GM19023 (cell line): ENCODE measurements at regions not wholly inside any gene's neighbourhood (a gene's known extent, or its start where the extent isn't known, plus 50 kb on each side); places are given as distances from the start of the nearest gene placed in this dataset.
"Not testable (repeated sequence)": the region's sequence is repeated elsewhere in the genome, so short reads cannot be mapped to it uniquely, and the experiment has no call there.

Experiments used
- ATAC-seq: cut with Tn5 transposase; IDR thresholded peaks from one replicate; pipeline ENCODE4 v1.9.1; 2021; ENCODE audit warnings: mild to moderate bottlenecking, moderate library complexity; ENCODE audit not compliant: unreplicated experiment

- ATAC-seq = not testable (repeated sequence)
Measured at GRCh38 chr1:78203410-78203982, 157.7 kb downstream of the GIPC2 start.

GRCh38 chr1:78210175-78210574 lies 164.4 kb downstream of the GIPC2 start:
- no peak for ATAC-seq

GRCh38 chr1:78211483-78212092 lies 165.8 kb downstream of the GIPC2 start:
- ATAC-seq = no peak

- ATAC-seq = no peak
Measured at GRCh38 chr1:78214334-78214733, 168.6 kb downstream of the GIPC2 start.

- ATAC-seq = no peak
Measured at GRCh38 chr1:78222225-78222959, 176.6 kb downstream of the GIPC2 start.

GRCh38 chr1:78222960-78223358 lies 177.2 kb downstream of the GIPC2 start:
- ATAC-seq = no peak

- ATAC-seq = no peak
Measured at GRCh38 chr1:78223417-78224215, 177.8 kb downstream of the GIPC2 start.

GRCh38 chr1:78224246-78224785 lies 178.6 kb downstream of the GIPC2 start:
- ATAC-seq = no peak

GRCh38 chr1:78224861-78225552 lies 179.2 kb downstream of the GIPC2 start:
- no peak for ATAC-seq

GRCh38 chr1:78226784-78227183 lies 181.0 kb downstream of the GIPC2 start:
- ATAC-seq = no peak

GRCh38 chr1:78227705-78228635 lies 182.2 kb downstream of the GIPC2 start:
- no peak for ATAC-seq

- no peak for ATAC-seq
Measured at GRCh38 chr1:78229344-78229743, 183.6 kb downstream of the GIPC2 start.

GRCh38 chr1:78231477-78231876 lies 185.7 kb downstream of the GIPC2 start:
- ATAC-seq = no peak

- no peak for ATAC-seq
Measured at GRCh38 chr1:78231894-78232293, 186.1 kb downstream of the GIPC2 start.

- ATAC-seq = no peak
Measured at GRCh38 chr1:78232630-78233029, 186.9 kb downstream of the GIPC2 start.

- no peak for ATAC-seq
Measured at GRCh38 chr1:78234496-78234895, 188.7 kb downstream of the GIPC2 start.

GRCh38 chr1:78236716-78237115 lies 190.9 kb downstream of the GIPC2 start:
- no peak for ATAC-seq

- no peak for ATAC-seq
Measured at GRCh38 chr1:78237364-78237916, 191.7 kb downstream of the GIPC2 start.

GRCh38 chr1:78240191-78240590 lies 194.4 kb downstream of the GIPC2 start:
- ATAC-seq = no peak
